HG02943 (cell line): ENCODE measurements at regions not wholly inside any gene's neighbourhood (a gene's known extent, or its start where the extent isn't known, plus 50 kb on each side); places are given as distances from the start of the nearest gene placed in this dataset.
A peak's percentile ranks its signal among the peaks of the same experiment; 100 is the strongest.
"Not testable (repeated sequence)": the region's sequence is repeated elsewhere in the genome, so short reads cannot be mapped to it uniquely, and the experiment has no call there.

Experiments
- ATAC-seq: cut with Tn5 transposase; IDR thresholded peaks from one replicate; pipeline ENCODE4 v1.9.1; 2021; ENCODE audit warnings: mild to moderate bottlenecking, low read depth, moderate library complexity; ENCODE audit not compliant: unreplicated experiment

- not testable (repeated sequence) for ATAC-seq
These were observed 161.6 kb downstream of the TMEM121 start for GRCh38 chr14:105688023-105688351.

- not testable (repeated sequence) for ATAC-seq
These were observed 162.4 kb downstream of the TMEM121 start for GRCh38 chr14:105688664-105689221.

- no peak for ATAC-seq
These were observed 163.3 kb downstream of the TMEM121 start for GRCh38 chr14:105689722-105690121.

- ATAC-seq = no peak
These were observed 164.3 kb downstream of the TMEM121 start for GRCh38 chr14:105690671-105691070.

- not testable (repeated sequence) for ATAC-seq
These were observed 165.1 kb downstream of the TMEM121 start for GRCh38 chr14:105691321-105692109.

- not testable (repeated sequence) for ATAC-seq
These were observed 165.8 kb downstream of the TMEM121 start for GRCh38 chr14:105692110-105692685.

GRCh38 chr14:105694961-105695360 lies 168.6 kb downstream of the TMEM121 start:
- ATAC-seq = no peak

GRCh38 chr14:105696388-105696787 lies 170.0 kb downstream of the TMEM121 start:
- peak; percentile 44 for ATAC-seq

GRCh38 chr14:105697414-105697813 lies 171.0 kb downstream of the TMEM121 start:
- ATAC-seq = not testable (repeated sequence)

GRCh38 chr14:105697955-105698354 lies 171.6 kb downstream of the TMEM121 start:
- ATAC-seq = not testable (repeated sequence)

- not testable (repeated sequence) for ATAC-seq
These were observed 172.7 kb downstream of the TMEM121 start for GRCh38 chr14:105698940-105699556.

GRCh38 chr14:105699706-105700105 lies 173.3 kb downstream of the TMEM121 start:
- not testable (repeated sequence) for ATAC-seq

- not testable (repeated sequence) for ATAC-seq
These were observed 173.8 kb downstream of the TMEM121 start for GRCh38 chr14:105700146-105700545.

- ATAC-seq = peak; percentile 38
These were observed 174.4 kb downstream of the TMEM121 start for GRCh38 chr14:105700622-105701288.

- ATAC-seq = no peak
These were observed 175.3 kb downstream of the TMEM121 start for GRCh38 chr14:105701456-105702274.

- no peak for ATAC-seq
These were observed 176.0 kb downstream of the TMEM121 start for GRCh38 chr14:105702275-105702817.

- ATAC-seq = not testable (repeated sequence)
These were observed 176.8 kb downstream of the TMEM121 start for GRCh38 chr14:105703044-105703665.

GRCh38 chr14:105704091-105704490 lies 177.7 kb downstream of the TMEM121 start:
- ATAC-seq = not testable (repeated sequence)

GRCh38 chr14:105704492-105704891 lies 178.1 kb downstream of the TMEM121 start:
- not testable (repeated sequence) for ATAC-seq
